ENCODE measurements at regions not wholly inside any gene's neighbourhood (a gene's known extent, or its start where the extent isn't known, plus 50 kb on each side); places are given as distances from the start of the nearest gene placed in this dataset.

DNA sequence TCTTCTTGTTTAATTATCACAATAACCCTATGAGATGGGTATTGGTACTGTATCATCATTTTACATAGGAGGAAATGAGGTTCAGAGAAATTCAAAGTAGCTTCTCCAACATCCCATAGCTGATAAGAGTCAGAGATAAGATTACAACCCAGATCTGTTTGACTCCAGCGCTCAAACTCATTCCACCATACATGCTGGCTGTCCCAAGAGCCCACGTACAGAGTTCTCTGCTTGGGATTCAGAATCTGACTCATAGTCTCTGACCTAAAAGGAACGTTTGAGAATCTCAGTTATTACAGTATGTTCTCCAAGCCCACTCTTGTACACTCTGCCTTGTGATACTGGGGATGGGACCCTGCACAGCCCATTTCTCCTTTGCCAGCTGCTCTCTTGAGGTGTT lies 90.2 kb downstream of the TMEM215 start:
- H3K9me1 ChIP-seq (ENCODE audit: control insufficient read depth, extremely low read depth, insufficient read depth, low read length), result no peaks in the 10 kb centered on the region
- H3K27ac ChIP-seq (ENCODE audit: control insufficient read depth, insufficient read depth, low read length), result no peak overlapping the region
- H3K4me1 ChIP-seq (ENCODE audit: control insufficient read depth, extremely low read depth, insufficient read depth, low read length), result no peaks in the 10 kb centered on the region
- no peak overlapping the region for H3K4me2 ChIP-seq (ENCODE audit: control insufficient read depth, extremely low read depth, insufficient read depth, low read depth, low read length)
- no peaks in the 10 kb centered on the region for H3K36me3 ChIP-seq (ENCODE audit: control insufficient read depth in 2 of 2, extremely low read depth in 1 of 2, insufficient read depth in 2 of 2, low read length in 2 of 2)
- DNase-seq (ENCODE audit: low read depth, low spot score) (no peak), FAIRE-seq (no peak)
- H4K20me1 ChIP-seq (ENCODE audit: control insufficient read depth, extremely low read depth, insufficient read depth, low read length), result no peaks in the 10 kb centered on the region
- no peak for TF ChIP-seq EZH2 (IDR thresholded peaks at IDR 0.05; ENCODE audit: low read length)
- TF ChIP-seq, protein P1, sequence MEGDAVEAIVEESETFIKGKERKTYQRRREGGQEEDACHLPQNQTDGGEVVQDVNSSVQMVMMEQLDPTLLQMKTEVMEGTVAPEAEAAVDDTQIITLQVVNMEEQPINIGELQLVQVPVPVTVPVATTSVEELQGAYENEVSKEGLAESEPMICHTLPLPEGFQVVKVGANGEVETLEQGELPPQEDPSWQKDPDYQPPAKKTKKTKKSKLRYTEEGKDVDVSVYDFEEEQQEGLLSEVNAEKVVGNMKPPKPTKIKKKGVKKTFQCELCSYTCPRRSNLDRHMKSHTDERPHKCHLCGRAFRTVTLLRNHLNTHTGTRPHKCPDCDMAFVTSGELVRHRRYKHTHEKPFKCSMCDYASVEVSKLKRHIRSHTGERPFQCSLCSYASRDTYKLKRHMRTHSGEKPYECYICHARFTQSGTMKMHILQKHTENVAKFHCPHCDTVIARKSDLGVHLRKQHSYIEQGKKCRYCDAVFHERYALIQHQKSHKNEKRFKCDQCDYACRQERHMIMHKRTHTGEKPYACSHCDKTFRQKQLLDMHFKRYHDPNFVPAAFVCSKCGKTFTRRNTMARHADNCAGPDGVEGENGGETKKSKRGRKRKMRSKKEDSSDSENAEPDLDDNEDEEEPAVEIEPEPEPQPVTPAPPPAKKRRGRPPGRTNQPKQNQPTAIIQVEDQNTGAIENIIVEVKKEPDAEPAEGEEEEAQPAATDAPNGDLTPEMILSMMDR (optimal IDR thresholded peaks at IDR 0.05 in 1 of 3, IDR thresholded peaks at IDR 0.05 in 1 of 3, conservative IDR thresholded peaks at IDR 0.05 in 1 of 3; ENCODE audit: extremely low read depth in 1 of 3, insufficient read depth in 2 of 3, low read length in 3 of 3), result no peak
- H3K79me2 ChIP-seq (ENCODE audit: control insufficient read depth, insufficient read depth, low read length), result no peaks in the 10 kb centered on the region
- dilution Hi-C loops (cut with MboI; ENCODE audit: extremely low pct_ligation_motif_present, low sequenced_read_pairs), result no loop called here
- no peak overlapping the region for H3K4me3 ChIP-seq (ENCODE audit: control insufficient read depth in 2 of 3, extremely low read depth in 1 of 3, insufficient read depth in 2 of 3, low read depth in 1 of 3, low read length in 3 of 3)
- H3K9ac ChIP-seq (ENCODE audit: control insufficient read depth, extremely low read depth, insufficient read depth, low read length), result no peak overlapping the region
- no peaks in the 10 kb centered on the region for H3K9me3 ChIP-seq (ENCODE audit: control insufficient read depth, low read depth, low read length)
- H2AFZ ChIP-seq (ENCODE audit: control insufficient read depth, low read length), result no peak overlapping the region
- H3K27me3 ChIP-seq (ENCODE audit: control insufficient read depth, extremely low read depth, insufficient read depth, low read length), result no peaks in the 10 kb centered on the region

DNA sequence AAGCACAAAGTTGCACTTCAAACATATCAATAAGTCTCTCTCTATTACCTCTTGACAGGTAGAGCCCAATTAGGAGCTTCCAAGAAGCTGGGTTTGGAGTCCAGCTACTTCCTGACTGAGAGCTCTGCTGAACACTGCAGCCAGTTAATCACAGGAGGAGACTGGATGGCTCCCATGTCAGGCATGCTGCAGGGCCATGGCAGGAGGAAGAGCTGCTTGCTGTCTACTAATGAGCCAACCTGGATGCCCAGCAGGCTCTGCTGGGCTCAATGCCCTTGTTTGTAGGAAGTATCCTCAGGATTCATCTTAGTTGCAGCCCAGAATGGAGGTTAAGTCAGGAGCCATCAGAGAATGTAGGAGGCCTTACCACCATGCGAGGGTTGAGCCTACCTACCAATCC lies 91.9 kb downstream of the TMEM215 start:
- Histone ChIP-seq H3K27me3 (ENCODE audit: control insufficient read depth, extremely low read depth, insufficient read depth, low read length) (no peaks in the 10 kb centered on the region), H3K4me2 (ENCODE audit: control insufficient read depth, extremely low read depth, insufficient read depth, low read depth, low read length) (no peak overlapping the region), H3K9me3 (ENCODE audit: control insufficient read depth, low read depth, low read length) (no peaks in the 10 kb centered on the region), H3K27ac (ENCODE audit: control insufficient read depth, insufficient read depth, low read length) (no peak overlapping the region), H3K36me3 (ENCODE audit: control insufficient read depth in 2 of 2, extremely low read depth in 1 of 2, insufficient read depth in 2 of 2, low read length in 2 of 2) (no peaks in the 10 kb centered on the region), H3K4me1 (ENCODE audit: control insufficient read depth, extremely low read depth, insufficient read depth, low read length) (no peaks in the 10 kb centered on the region), H4K20me1 (ENCODE audit: control insufficient read depth, extremely low read depth, insufficient read depth, low read length) (no peaks in the 10 kb centered on the region), H3K9me1 (ENCODE audit: control insufficient read depth, extremely low read depth, insufficient read depth, low read length) (no peaks in the 10 kb centered on the region), H3K9ac (ENCODE audit: control insufficient read depth, extremely low read depth, insufficient read depth, low read length) (no peak overlapping the region), H2AFZ (ENCODE audit: control insufficient read depth, low read length) (no peak overlapping the region), H3K4me3 (ENCODE audit: control insufficient read depth in 2 of 3, extremely low read depth in 1 of 3, insufficient read depth in 2 of 3, low read depth in 1 of 3, low read length in 3 of 3) (no peak overlapping the region), H3K79me2 (ENCODE audit: control insufficient read depth, insufficient read depth, low read length) (no peaks in the 10 kb centered on the region)
- DNase-seq (ENCODE audit: low read depth, low spot score), result no peak
- TF ChIP-seq EZH2 (IDR thresholded peaks at IDR 0.05; ENCODE audit: low read length), result no peak
- TF ChIP-seq, protein P1 (optimal IDR thresholded peaks at IDR 0.05 in 1 of 3, IDR thresholded peaks at IDR 0.05 in 1 of 3, conservative IDR thresholded peaks at IDR 0.05 in 1 of 3; ENCODE audit: extremely low read depth in 1 of 3, insufficient read depth in 2 of 3, low read length in 3 of 3), result no peak
- dilution Hi-C loops (cut with MboI; ENCODE audit: extremely low pct_ligation_motif_present, low sequenced_read_pairs), result no loop called here
- FAIRE-seq, result no peak

Measured in keratinocyte (primary cell).